Liver (tissue), 7 donors: ENCODE measurements at regions not wholly inside any gene's neighbourhood (a gene's known extent, or its start where the extent isn't known, plus 50 kb on each side); places are given as distances from the start of the nearest gene placed in this dataset.

ENCODE experiments used
- DNase-seq: peaks from one replicate; pipeline ENCODE4 v3.0.0-alpha.2; 2017; ENCODE audit warnings: low spot score
- H3K27ac ChIP-seq, 2 donors: one replicate each; pipeline ENCODE4 v1.7.0; 2013; ENCODE audit warnings: inconsistent platforms in 2 of 2, low read length in 2 of 2, control low read depth in 1 of 2, low read depth in 1 of 2, mild to moderate bottlenecking in 1 of 2
- H3K27me3 ChIP-seq, 4 donors: one replicate each; pipeline versions ENCODE4 v1.6.1 to v1.7.0; 2013; ENCODE audit warnings: low read length in 3 of 4, inconsistent platforms in 1 of 4, mild to moderate bottlenecking in 1 of 4, moderate library complexity in 1 of 4; ENCODE audit not compliant: control insufficient read depth in 4 of 4, insufficient read depth in 4 of 4
- H3K36me3 ChIP-seq, 4 donors: one replicate each; pipeline versions ENCODE4 v1.6.1 to v1.7.0; 2013; ENCODE audit warnings: low read length in 3 of 4, mild to moderate bottlenecking in 3 of 4, low read depth in 1 of 4, moderate library complexity in 1 of 4; ENCODE audit not compliant: control insufficient read depth in 4 of 4, insufficient read depth in 3 of 4
- H3K4me1 ChIP-seq, 4 donors: one replicate each; pipeline versions ENCODE4 v1.6.1 to v1.7.0; 2013; ENCODE audit warnings: low read length in 3 of 4, mild to moderate bottlenecking in 3 of 4, moderate library complexity in 1 of 4; ENCODE audit not compliant: control insufficient read depth in 4 of 4, insufficient read depth in 4 of 4
- H3K4me3 ChIP-seq, 3 donors: one replicate each; pipeline versions ENCODE4 v1.6.1 to v1.7.0; 2013; ENCODE audit warnings: low read length in 3 of 3, control low read depth in 1 of 3, low read depth in 1 of 3, mild to moderate bottlenecking in 1 of 3
- H3K9ac ChIP-seq, 2 donors: one replicate each; pipeline ENCODE4 v1.7.0; 2013; ENCODE audit warnings: low read length in 2 of 2, mild to moderate bottlenecking in 2 of 2, moderate library complexity in 2 of 2, control low read depth in 1 of 2, low read depth in 1 of 2
- H3K9me3 ChIP-seq, 4 donors: one replicate each; pipeline versions ENCODE4 v1.6.1 to v1.7.0; 2013; ENCODE audit warnings: low read length in 3 of 4; ENCODE audit not compliant: control insufficient read depth in 4 of 4
- FOXA1 ChIP-seq: IDR thresholded peaks from 2 replicates; pipeline ENCODE4 v1.6.1; 2016; ENCODE audit warnings: antibody characterized with exemption
- FOXA2 ChIP-seq: IDR thresholded peaks from 2 replicates; pipeline ENCODE4 v1.6.1; 2016; ENCODE audit warnings: antibody characterized with exemption
- GABPA ChIP-seq, 2 donors: IDR thresholded peaks in 1 of 2; conservative IDR thresholded peaks in 1 of 2; 2 replicates each; pipeline ENCODE4 v1.6.1; 2016; ENCODE audit warnings: antibody characterized with exemption in 2 of 2, mild to moderate bottlenecking in 1 of 2, moderate library complexity in 1 of 2
- HNF4A ChIP-seq, 2 donors: conservative IDR thresholded peaks; 2 replicates each; pipeline ENCODE4 v1.6.1; 2016; ENCODE audit warnings: antibody characterized with exemption in 2 of 2, mild to moderate bottlenecking in 2 of 2
- HNF4G ChIP-seq: IDR thresholded peaks from 2 replicates; pipeline ENCODE4 v1.6.1; 2016; ENCODE audit warnings: antibody characterized with exemption
- JUND ChIP-seq, 2 donors: IDR thresholded peaks; 2 replicates each; pipeline ENCODE4 v1.6.1; 2016; ENCODE audit warnings: antibody characterized with exemption in 2 of 2
- NR2F2 ChIP-seq: IDR thresholded peaks from 2 replicates; pipeline ENCODE4 v1.6.1; 2016; ENCODE audit warnings: antibody characterized with exemption
- REST ChIP-seq: IDR thresholded peaks from 2 replicates; pipeline ENCODE4 v1.6.1; 2016; ENCODE audit warnings: antibody characterized with exemption, mild to moderate bottlenecking
- RXRA ChIP-seq, 2 donors: IDR thresholded peaks; 2 replicates each; pipeline ENCODE4 v1.6.1; 2017 to 2018; ENCODE audit warnings: antibody characterized with exemption in 2 of 2, mild to moderate bottlenecking in 1 of 2
- SP1 ChIP-seq: IDR thresholded peaks from 2 replicates; pipeline ENCODE4 v1.6.1; 2018; ENCODE audit warnings: antibody characterized with exemption, mild to moderate bottlenecking
- TAF1 ChIP-seq: conservative IDR thresholded peaks from 2 replicates; pipeline ENCODE4 v1.6.1; 2016; ENCODE audit warnings: antibody characterized with exemption, mild to moderate bottlenecking
- YY1 ChIP-seq: IDR thresholded peaks from 2 replicates; pipeline ENCODE4 v1.6.1; 2016; ENCODE audit warnings: antibody characterized with exemption, mild to moderate bottlenecking
- ZBTB33 ChIP-seq: IDR thresholded peaks from 2 replicates; pipeline ENCODE4 v1.6.1; 2016; ENCODE audit warnings: antibody characterized with exemption
- WGBS: extraction: QIAGEN DNeasy Blood & Tissue Kit; methylation state at CpG from one replicate; pipeline ENCODE4 v1.1.7; 2013; 5-methylcytosine and 5-hydroxymethylcytosine counted together
- TF ChIP-seq, protein P1 (sequence below): IDR thresholded peaks from 2 replicates; pipeline ENCODE4 v1.6.1; 2016; ENCODE audit warnings: antibody characterized with exemption
- donor health status: healthy.
- donor health status: healthy.
- donor health status: healthy.
- donor health status: healthy.

DNA sequence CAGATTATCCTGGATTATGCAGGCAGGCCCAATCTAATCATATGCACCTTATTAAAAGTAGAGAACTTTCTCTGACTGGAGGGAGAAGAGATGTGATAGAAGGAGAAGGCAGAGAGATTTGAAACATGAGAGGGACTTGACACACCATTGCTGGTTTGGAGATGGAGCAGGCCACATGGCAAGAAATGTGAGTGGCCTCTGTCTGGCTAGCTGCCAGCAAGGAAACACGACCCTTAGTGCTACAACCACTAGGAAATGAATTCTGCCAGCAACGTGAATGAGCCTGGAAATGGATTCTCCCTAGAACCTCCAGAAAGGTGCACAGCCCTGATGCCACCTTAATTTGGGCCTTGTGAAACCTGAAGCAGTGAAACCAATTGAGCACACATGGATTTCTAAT is 79.5 kb upstream of the MBNL3 start:
- DNase-seq, result no peak
- Histone ChIP-seq H3K27ac (no peak overlapping the region), H3K4me1 (no peaks in the 10 kb centered on the region), H3K9me3 (no peaks in the 10 kb centered on the region), H3K36me3 (no peaks in the 10 kb centered on the region), H3K9ac (no peak overlapping the region), H3K4me3 (no peak overlapping the region), H3K27me3 (peaks cover 0 to 3% (median 0%) of the 10 kb centered on the region in 4 donors)
- WGBS, result 42% methylated on average over 2 of the region's 2 CpGs
- TF ChIP-seq FOXA2 (no peak), GABPA (IDR thresholded peaks at IDR 0.05 in 1 of 2, conservative IDR thresholded peaks at IDR 0.05 in 1 of 2) (no peak), JUND (IDR thresholded peaks at IDR 0.05) (no peak), ZBTB33 (no peak), HNF4A (conservative IDR thresholded peaks at IDR 0.05) (no peak), TAF1 (no peak), SP1 (no peak), REST (no peak), RXRA (IDR thresholded peaks at IDR 0.05) (no peak), HNF4G (no peak), FOXA1 (no peak), NR2F2 (no peak)
- TF ChIP-seq, protein P1, sequence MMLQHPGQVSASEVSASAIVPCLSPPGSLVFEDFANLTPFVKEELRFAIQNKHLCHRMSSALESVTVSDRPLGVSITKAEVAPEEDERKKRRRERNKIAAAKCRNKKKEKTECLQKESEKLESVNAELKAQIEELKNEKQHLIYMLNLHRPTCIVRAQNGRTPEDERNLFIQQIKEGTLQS, result no peak

DNA sequence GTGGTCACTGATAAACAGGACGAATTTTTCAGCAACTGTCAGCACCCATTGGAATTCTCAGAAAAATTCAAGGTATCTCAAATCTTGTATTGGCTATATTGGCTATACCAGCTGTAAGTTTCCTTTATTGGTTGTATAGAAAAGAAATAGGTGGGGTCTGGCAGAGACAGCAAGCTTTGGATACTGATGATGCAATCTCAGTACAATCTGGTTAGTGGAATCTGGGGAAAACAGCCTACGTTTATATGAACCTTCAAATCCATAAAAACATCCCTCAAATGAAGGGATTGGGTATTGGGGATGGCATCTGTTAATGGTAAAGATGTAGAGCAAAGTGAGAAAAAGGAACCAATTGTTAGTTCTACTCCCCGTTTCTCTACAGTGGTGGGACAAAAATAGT is 76.4 kb upstream of the MBNL3 start:
- WGBS, result 81% methylated on average over 3 of the region's 3 CpGs
- TF ChIP-seq ZBTB33 (no peak), HNF4G (no peak), FOXA2 (no peak), SP1 (no peak), RXRA (IDR thresholded peaks at IDR 0.05) (no peak), TAF1 (no peak), YY1 (no peak), HNF4A (conservative IDR thresholded peaks at IDR 0.05) (no peak)
- TF ChIP-seq, protein P1, result no peak
- no peak overlapping the region for H3K9ac ChIP-seq
- no peaks in the 10 kb centered on the region for H3K36me3 ChIP-seq
- no peaks in the 10 kb centered on the region for H3K4me1 ChIP-seq
- no peak overlapping the region for H3K27ac ChIP-seq
- no peak for DNase-seq
- H3K27me3 ChIP-seq, result peaks cover 0 to 3% (median 0%) of the 10 kb centered on the region in 4 donors
- H3K9me3 ChIP-seq, result no peaks in the 10 kb centered on the region
- no peak overlapping the region for H3K4me3 ChIP-seq
